ENCODE measurements at regions not wholly inside any gene's neighbourhood (a gene's known extent, or its start where the extent isn't known, plus 50 kb on each side); places are given as distances from the start of the nearest gene placed in this dataset.

- Histone ChIP-seq H3K4me1 (no peaks in the 10 kb centered on the region), H3K4me3 (no peak overlapping the region), H3K36me3 (no peaks in the 10 kb centered on the region), H3K27me3 (peaks cover 0 to 4% (median 0%) of the 10 kb centered on the region in 4 donors), H3K27ac (no peak overlapping the region), H3K9me3 (no peaks in the 10 kb centered on the region)
- intact Hi-C loops (cut with DNase I): no loop called here
- TF ChIP-seq CTCF (IDR thresholded peaks at IDR 0.05): no peak
- no peak for DNase-seq
- FAIRE-seq: no peak
- ATAC-seq: no peak
Observed at GRCh38 chr4:45985038-45985437, 138.8 kb downstream of the GABRG1 start.

GRCh38 chr4:45971108-45971507 is 152.7 kb downstream of the GABRG1 start:
- H3K36me3 ChIP-seq: no peaks in the 10 kb centered on the region
- no peak overlapping the region for H3K27ac ChIP-seq
- no peak for TF ChIP-seq CTCF (IDR thresholded peaks at IDR 0.05)
- intact Hi-C loops (cut with DNase I): no loop called here
- no peaks in the 10 kb centered on the region for H3K27me3 ChIP-seq
- no peak overlapping the region for H3K4me3 ChIP-seq
- no peak for FAIRE-seq
- H3K4me1 ChIP-seq: no peaks in the 10 kb centered on the region
- 63 to 71% methylated on average over 3 of the region's 3 CpGs for WGBS, 2 donors
- no peak for DNase-seq
- no peaks in the 10 kb centered on the region for H3K9me3 ChIP-seq
- no peak for ATAC-seq

- Histone ChIP-seq H3K27ac (no peak overlapping the region), H3K4me3 (no peak overlapping the region), H3K9me3 (no peaks in the 10 kb centered on the region), H3K27me3 (no peaks in the 10 kb centered on the region), H3K4me1 (no peaks in the 10 kb centered on the region), H3K36me3 (no peaks in the 10 kb centered on the region)
- intact Hi-C loops (cut with DNase I): no loop called here
- FAIRE-seq: no peak
- no peak for DNase-seq
- TF ChIP-seq CTCF (IDR thresholded peaks at IDR 0.05): no peak
- no peak for ATAC-seq
Observed at GRCh38 chr4:45957353-45957752, 166.5 kb downstream of the GABRG1 start.

GRCh38 chr4:45954276-45954675 is 169.6 kb downstream of the GABRG1 start:
- no peak overlapping the region for H3K4me3 ChIP-seq
- no peaks in the 10 kb centered on the region for H3K27me3 ChIP-seq
- ATAC-seq (no peak), DNase-seq (no peak), FAIRE-seq (no peak)
- WGBS, 2 donors: 35 to 48% methylated on average over 3 of the region's 3 CpGs
- no peak for TF ChIP-seq CTCF (IDR thresholded peaks at IDR 0.05)
- H3K36me3 ChIP-seq: no peaks in the 10 kb centered on the region
- H3K9me3 ChIP-seq: no peaks in the 10 kb centered on the region
- no peaks in the 10 kb centered on the region for H3K4me1 ChIP-seq
- H3K27ac ChIP-seq: no peak overlapping the region
- intact Hi-C loops (cut with DNase I): no loop called here

- Histone ChIP-seq H3K9me3 (no peaks in the 10 kb centered on the region), H3K27me3 (no peaks in the 10 kb centered on the region), H3K4me1 (no peaks in the 10 kb centered on the region), H3K4me3 (no peak overlapping the region), H3K36me3 (no peaks in the 10 kb centered on the region), H3K27ac (no peak overlapping the region)
- 39 to 43% methylated on average over 1 of the region's 1 CpG for WGBS, 2 donors
- DNase-seq (no peak), ATAC-seq (no peak), FAIRE-seq (no peak)
- intact Hi-C loops (cut with DNase I): no loop called here
- no peak for TF ChIP-seq CTCF (IDR thresholded peaks at IDR 0.05)
Observed at GRCh38 chr4:45951153-45951552, 172.7 kb downstream of the GABRG1 start.

Data from pancreas (tissue), 10 donors.